Pons (tissue), 1 donor: ENCODE measurements at regions not wholly inside any gene's neighbourhood (a gene's known extent, or its start where the extent isn't known, plus 50 kb on each side); places are given as distances from the start of the nearest gene placed in this dataset.
"Not testable (repeated sequence)": the region's sequence is repeated elsewhere in the genome, so short reads cannot be mapped to it uniquely, and the experiment has no call there.

ENCODE experiments used
- DNase-seq: peaks from one replicate; pipeline ENCODE4 v3.0.0-alpha.2; 2016; ENCODE audit warnings: low spot score

DNA sequence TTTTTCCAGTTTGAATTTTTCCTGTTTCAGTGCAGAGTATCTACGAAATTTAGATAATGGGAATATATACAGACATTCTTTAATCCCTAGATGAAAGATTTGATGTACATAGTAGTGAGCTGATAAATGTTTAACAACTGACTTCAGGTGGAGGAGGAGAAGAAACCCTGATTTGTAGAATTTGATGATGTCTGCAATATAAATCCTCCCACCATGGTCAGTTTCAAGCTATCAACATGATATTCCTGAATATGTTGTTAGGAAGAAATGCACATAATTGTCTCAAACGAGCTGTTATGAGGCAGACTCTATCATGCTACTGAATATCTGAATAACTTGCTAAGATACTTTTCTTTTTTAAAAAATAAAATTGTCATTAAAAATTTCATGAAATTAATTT lies 629.3 kb upstream of the LRRN3 start:
- no peak for DNase-seq

DNA sequence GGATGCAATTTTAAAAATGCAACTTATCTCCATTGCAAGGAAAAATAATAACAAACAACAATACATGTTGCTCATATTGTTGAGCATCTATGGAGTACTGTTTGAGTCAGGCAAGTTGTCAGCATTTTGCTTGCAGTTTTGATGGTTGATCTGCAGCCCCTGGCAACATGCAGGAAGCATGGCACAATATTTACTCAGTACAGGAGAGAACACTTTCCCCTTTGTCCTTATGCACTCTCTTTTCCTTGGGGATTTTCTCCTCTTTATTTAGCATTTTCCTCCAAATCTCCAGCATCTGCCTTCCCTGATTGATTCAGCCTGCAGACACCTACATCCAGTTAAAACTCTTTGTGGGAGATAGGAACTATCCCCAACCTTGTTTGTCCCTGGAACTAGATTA lies 620.5 kb upstream of the LRRN3 start:
- DNase-seq: no peak

DNA sequence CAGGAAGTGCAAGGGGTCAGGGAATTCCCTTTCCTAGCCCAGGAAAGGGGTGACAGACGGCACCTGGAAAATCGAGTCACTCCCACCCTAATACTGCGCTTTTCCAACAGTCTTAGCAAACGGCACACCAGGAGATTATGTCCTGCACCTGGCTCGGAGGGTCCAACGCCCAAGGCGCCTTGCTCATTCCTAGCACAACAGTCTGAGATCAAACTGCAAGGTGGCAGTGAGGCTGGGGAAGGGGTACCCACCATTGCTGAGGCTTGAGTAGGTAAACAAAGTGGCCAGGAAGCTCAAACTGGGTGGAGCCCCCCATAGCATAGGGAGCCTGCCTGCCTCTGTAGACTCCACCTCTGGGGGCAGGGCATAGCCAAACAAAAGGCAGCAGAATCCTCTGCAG lies 618.5 kb upstream of the LRRN3 start:
- DNase-seq: not testable (repeated sequence)

DNA sequence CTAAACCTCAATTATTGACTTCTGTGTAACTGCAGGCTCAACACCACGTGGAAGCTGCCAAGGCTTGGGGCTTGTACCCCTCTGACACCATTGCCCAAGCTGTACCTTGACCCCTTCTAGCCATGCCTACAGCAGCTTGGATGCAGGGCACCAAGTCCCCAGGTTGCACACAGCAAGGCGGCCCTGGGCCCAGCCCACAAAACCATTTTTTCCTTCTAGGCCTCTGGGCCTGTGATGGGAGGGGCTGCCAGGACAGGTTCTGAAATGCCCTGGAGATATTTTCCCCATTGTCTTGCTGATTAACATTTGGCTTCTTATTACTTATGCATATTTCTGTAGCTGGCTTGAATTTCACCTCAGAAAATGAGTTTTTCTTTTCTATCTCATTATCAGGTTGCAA lies 610.0 kb upstream of the LRRN3 start:
- DNase-seq: no peak

DNA sequence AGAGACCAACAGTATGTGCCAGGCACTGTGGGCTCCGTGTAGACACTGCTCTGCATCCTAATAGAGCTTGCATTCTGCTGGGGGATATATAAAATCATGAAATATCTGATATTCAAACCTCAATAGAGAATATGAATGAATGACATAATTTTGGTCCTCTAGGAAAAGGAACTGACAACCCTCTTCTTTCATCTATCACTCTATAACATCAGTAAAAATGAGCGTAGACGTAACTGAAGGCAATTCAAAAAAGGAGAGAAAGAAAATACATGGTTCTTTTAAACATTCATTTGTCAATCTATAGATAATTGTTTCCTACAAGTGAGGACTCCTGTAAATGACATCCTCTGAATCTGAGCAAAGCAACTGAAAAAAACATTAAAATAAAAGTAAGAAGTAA lies 607.4 kb upstream of the LRRN3 start:
- no peak for DNase-seq

DNA sequence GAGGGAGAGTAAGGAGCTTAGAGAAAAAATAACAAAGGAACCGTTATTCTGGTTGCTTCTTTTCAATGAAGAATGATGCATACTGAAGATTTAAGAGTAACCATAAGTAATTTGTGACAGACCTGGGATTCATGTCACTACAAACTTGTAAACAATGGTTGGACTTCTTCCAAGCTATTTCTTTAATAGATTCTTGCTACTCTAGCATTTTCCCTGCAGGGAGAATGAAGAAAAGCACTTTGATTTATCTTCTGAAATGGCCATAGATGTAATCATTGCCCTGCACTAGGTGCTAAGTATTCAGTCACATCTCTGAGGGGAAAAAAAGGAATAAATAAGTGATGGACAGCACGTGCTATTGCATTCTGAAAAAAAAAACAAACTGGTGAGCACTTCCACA lies 606.6 kb upstream of the LRRN3 start:
- DNase-seq: no peak

DNA sequence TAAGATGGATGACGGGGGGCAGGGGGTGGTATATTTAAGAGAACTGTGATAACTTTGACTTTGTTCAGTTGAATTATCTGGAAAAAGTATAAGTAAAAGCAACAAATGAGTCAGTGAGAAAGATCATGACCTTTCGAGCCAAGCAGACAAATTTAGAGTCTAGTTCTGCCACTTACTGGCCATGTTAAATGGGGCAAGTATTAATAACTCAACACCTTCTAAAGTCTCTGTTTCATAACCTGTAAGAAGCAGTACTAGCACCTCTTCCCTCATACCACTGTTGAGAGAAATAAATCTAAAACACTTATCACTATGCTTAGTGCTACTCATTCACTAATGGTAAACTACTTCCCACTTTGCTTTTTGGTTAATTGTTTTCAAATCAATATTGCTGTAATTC lies 604.4 kb upstream of the LRRN3 start:
- DNase-seq: no peak

DNA sequence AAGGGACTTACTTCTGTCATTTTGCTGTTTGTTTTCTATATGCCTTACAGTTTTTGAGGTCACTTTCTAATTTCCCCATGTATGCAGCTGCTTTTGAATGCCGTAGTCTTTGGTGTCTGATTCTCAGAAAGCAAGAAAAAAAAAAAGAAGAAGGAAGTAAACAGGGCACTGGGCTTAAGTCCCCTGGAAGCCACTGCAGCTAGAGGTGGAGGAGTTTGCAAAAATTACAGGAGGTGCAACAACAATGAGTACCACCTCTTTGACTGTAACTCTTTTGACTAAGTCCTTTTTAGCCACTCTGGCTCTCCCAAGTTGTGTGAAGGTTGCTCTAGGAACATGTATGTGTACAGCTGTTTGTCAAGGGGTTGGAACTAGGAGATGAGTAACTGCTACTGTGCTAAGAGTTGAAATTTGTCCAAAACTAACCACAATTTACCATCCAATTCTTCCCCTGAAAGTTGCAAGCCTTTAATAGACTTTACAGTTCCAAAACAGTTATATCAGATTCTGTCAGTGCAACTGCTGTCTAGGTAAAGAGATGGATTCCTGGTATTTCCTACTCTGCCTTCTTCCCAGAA lies 588.0 kb upstream of the LRRN3 start:
- no peak for DNase-seq

DNA sequence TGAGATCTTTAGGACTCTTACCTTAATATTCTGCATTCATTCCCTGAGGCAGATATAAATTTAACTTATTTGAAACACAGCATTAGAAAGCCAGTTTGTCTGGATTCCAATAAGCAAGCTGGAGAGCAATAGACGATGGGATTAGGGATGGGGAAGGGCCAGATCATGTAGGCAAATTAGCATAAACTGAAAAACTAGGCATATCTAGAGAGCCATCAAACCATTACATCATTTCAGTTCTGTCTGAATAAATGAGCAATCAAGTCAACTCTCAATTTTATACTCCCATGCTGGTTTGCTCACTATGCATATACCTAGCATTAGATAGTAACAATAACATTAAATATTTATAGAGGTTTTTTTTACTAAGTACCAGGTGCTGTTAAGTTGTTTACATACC lies 583.6 kb upstream of the LRRN3 start:
- DNase-seq: no peak

DNA sequence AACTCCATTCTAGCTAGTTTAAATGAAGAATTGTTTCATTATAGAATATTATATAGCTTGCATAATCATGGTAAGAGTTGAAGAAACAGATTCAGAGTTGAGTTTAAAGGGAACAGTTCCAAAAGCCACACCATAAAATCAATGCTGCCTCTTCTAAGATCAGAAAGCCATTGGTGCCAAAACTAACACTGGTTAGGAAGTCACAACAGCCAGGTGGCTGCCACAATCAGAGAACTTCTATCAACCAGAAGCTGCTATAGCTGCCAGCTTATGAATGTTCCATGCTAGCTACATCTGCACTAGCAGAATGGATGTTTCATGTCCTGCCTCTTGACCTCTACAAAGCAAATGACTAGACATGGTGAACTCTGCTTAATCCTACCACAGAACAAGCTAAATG lies 583.1 kb upstream of the LRRN3 start:
- no peak for DNase-seq

DNA sequence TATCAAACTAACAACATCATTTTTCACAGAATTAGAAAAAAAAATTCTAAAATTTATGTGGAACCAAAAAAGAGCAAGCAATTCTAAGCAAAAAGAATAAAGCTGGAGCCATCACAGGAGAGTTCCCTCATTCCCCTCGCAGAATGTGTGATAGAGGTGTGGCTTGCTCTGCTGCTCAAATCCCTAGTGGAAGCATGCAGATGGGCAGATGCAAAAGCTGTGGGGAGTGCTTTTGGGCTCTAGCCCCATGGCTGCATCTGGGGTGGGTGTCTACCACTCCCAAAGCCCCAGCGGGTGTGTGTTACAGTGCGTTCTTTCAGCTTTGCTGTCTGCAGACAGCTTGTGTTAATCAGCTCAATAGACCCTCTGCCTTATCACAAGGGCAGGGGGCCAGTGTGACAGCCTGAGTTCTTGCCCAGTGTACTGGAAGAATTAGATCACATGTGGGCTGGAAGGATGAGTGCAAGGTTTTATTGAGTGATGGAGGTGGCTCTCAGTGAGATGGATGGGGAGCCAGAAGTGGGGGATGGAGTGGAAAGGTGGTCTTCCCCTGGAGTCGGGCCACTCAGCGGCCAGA lies 575.9 kb upstream of the LRRN3 start:
- DNase-seq: not testable (repeated sequence)

DNA sequence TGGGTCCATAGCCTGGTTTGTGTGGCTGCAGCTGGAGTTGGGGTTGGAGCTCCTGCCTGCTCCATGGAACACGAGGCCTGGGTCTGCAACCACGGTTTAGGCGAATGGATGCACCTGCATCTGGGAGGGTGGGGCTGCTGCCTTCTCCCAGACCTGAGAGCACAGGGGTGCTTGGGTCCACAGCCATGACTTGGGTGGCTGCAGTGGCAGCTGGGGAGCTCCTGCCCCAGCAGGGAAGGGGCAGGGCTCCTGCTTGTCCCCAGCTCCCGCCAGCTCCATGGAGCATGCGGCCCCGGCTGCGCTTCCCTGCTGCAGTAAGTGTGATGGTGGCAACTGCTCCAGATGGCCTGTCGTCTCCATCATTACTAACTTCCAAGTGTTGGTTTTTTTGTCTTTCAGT lies 571.1 kb upstream of the LRRN3 start:
- DNase-seq: no peak

DNA sequence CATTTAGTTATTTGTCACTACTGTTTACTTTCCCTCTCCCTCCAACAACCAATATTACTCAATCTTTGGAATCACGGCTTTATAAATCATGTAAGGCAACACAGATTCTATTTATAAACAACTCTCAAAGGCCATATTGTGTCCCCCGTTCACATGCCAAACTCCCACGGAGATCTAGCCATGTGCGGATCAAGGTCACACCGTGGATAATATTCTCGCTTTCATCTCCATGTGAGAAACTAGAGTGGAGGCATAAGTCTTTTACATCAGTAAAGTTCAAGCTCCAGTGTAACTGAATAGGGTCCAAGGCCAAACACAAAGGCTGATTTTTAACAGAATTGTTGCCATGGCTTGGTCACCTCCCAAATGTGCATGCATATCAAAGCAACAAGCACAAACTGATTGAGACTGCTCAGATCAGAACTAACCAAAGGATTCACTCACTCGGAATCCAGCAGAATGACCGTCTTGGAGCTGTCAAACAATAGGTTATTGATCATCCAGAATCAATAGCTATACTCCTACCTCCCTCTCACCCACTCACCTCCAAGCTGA lies 569.5 kb upstream of the LRRN3 start:
- no peak for DNase-seq

DNA sequence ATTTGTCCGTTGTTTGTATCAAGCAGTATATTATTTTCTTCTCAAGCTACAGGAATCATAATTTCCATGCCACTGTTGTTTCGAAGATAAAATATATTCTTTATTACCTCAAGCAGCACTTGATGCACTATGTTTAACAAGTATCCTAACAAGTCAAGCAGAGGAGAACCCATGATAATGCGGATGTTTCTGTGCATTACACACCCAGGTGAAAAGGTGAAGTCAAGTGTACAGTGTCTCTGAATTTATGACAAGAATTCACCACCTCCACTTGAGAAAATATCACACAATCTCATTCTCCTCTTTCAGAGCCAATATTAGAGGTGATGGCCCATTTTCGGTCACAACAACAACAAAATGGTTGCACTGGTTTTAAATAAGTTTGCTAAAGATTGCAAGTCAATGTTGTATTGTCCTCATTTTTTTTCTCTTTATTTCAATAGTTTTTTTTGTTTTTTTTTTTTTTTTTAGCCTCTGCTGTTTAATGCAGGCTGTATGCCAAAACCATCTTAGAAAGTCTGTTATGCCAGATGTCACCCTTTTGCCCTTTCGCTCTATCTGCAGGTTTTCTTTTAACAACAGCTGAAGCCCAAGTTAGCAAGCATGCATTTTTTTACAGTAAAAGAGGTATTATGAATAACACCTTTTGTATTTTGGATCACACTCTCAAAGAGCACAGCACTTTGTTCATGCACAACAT lies 568.7 kb upstream of the LRRN3 start:
- DNase-seq: no peak

DNA sequence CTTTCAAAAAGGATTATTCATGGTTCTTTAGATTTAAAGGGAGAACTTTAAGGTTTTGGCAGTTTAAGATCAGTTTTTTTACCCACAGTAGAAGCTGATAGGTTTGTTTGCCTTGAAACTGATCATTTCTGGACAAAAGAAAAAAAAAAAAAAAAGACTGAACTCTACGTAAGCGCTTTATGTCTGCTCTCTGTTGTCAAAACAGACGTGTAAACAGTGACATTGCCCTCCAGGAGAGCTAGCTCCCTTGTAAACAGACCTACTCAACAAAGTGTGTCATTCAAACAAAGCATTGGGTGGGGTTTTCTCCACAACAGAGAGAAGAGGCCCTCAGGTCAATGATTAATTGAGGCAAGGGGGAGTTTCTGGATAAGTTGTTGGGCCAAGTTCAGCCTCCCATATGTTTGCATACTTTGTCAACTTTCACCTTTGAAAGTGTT lies 568.1 kb upstream of the LRRN3 start:
- DNase-seq: no peak

DNA sequence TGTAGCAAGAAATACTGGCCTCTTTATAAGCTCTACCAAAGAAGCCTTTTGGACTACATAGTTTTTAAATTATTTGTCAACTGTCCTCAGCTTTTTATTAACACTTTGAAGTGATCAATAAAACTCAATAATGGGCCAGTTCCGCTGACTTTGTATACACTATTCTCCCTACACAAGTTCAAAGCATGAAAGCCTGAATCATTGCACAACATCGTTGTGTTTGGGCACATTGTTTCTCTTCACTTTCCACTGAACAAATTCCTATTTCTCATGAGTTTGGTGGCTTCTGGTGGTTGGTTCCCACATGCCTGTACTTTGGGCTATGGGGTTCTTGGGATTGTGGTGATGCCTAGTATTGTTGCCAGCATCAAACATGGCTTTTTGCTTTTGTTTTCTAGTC lies 561.8 kb upstream of the LRRN3 start:
- DNase-seq: no peak

DNA sequence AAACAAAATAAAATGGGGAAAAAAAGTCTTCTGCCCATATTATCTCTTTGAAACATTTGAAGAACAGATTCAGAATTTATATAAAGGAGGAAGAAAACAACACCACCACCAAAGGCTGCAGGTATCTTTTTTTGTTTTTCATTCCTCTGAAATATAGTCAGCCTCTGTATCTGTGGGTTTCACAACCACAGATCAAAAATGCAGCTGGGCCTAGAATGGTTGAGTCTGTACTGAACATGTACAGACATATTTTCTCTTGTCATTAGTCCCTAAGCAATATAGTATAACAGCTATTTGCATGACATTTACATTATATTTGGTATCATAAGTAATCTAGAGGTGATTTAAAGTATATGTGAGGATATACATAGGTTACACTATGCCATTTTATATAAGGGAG lies 559.7 kb upstream of the LRRN3 start:
- no peak for DNase-seq

DNA sequence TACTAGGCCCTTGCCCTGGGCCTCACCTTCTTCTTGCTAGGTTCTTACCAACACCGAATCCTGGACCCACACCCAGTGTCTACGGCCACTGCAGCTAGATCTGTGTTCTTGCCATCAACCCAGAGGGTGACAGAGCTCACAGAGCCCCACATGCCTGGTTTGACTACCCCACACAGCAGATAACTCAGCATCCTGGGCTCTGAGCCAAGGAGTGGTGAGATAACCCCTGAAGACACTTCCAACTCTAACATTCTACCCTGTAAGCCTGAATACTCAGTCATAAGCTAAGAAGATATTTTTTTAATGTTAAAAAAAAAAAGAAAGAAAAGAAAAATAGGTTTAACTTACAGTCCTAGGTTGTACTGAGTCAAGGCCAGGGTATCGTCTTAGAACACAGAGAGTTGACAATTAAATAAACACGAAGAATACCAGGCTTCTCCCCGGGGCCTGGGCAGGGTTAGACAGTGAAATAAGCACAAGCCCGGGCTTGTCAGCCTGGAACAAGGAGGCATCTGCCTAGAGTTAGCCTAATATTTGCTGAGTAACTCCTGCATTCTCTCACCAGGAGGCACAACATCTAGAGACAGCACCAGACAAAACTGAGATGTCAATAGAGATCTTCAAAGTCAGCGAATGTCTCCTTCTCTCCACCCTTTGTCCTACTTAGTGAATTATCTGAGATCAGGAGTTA lies 556.5 kb upstream of the LRRN3 start:
- DNase-seq: no peak

DNA sequence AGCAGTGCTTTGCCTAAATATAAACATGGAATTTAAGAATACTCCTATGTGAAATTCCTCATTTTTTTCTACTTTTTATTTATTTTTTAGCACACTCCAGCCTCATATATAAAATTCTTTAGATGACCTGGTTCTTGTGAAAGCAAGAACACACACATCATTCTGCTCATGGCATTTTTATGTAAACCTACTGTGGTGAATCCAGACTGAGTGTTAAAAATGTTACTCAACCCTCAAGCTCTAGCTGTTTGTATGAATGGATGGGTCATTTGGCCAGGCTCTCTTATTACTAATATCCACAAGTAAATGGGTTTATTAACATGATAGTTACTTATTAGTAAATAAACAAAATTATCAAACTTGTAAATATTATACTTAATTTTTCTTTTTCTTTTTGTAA lies 551.7 kb upstream of the LRRN3 start:
- DNase-seq: no peak

DNA sequence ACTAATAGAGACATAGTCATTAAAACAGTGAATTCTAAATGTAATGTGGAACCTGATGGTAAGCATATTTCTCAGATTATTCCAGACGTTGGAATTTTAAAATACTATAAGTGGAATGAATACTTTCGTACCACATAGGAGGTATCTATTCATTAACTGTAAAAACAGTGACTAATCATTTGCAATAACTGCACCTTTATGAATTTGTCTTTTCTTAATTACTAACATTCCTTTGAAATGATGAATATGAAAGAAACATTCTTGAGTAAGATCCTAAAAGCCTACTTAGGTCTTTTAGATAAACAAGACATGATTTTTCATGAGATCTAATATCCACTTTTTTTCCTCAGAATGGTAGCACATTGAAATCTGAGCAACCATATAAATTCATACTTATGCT lies 549.0 kb upstream of the LRRN3 start:
- no peak for DNase-seq

DNA sequence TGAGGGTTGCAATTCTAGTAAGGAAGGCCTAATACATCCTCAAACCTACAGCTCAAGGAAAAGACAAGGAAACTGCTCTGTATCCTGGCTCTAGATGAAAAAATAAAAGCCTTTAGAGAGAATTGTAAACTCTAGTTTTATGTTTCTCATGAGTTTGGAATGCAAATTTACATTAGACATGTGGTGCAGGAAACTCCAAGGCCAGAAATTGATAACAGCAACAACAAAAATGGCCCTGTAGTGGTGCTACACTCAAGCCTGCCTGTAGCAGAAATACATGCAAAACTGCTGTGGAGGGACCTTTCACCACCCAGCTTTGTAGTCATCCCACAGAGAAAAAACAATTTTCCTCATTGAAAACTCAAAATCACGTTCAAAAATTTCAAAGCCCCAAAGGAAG lies 546.7 kb upstream of the LRRN3 start:
- no peak for DNase-seq

DNA sequence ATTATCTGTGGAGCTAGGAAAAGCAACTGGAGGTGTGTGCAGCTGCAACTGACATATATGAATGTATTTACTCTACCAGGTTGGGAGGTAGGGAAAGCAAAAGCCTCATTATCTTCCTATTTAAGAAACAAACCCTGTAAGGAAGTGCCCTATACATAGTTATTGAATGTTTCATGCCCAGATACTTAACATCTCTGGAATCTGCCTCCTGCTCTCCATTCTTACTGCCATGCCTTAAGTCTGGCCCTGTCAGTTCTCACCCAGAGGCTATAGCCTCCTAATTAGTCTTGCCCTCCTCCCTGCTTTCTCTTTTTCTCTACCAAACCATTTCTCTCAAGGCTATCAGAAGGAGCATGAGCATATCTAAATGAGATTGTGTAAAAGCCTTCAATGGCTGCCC lies 542.6 kb upstream of the LRRN3 start:
- DNase-seq: no peak

DNA sequence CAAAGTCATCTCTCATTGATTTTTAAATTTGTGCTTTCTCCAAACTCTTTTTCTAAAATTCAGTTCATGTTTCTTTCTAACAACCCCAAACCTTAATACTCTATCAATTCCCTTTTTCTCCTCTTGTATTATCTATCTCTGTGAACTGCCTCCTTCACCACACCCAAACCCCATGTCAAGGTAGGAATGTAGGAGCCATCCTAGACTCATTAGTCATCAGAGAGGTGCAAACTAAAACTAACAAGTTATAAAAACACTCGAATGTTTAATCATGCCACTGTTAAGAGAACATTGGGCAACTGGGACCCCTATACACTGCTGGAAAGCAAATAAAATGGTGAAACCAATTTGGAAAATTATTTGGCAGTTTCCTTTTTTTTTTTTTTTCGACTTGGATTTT lies 533.8 kb upstream of the LRRN3 start:
- DNase-seq: no peak
